Ascending aorta (tissue), 2 donors: ENCODE measurements at regions not wholly inside any gene's neighbourhood (a gene's known extent, or its start where the extent isn't known, plus 50 kb on each side); places are given as distances from the start of the nearest gene placed in this dataset.

Experiments used
- DNase-seq, 2 donors: peaks; one replicate each; pipeline ENCODE4 v3.0.0-alpha.2; 2019; ENCODE audit warnings: low spot score in 2 of 2
- H3K27ac ChIP-seq, 2 donors: fragments of 200-600 bp; sonication (generic); one replicate each; pipeline ENCODE4 v1.5.1; 2016 to 2017; ENCODE audit warnings: mild to moderate bottlenecking in 1 of 2
- H3K27me3 ChIP-seq: fragments of 200-600 bp; sonication (generic); one replicate; pipeline ENCODE4 v1.5.1; 2017
- H3K36me3 ChIP-seq, 2 donors: fragments of 200-600 bp; sonication (generic); one replicate each; pipeline ENCODE4 v1.5.1; 2016
- H3K4me1 ChIP-seq, 2 donors: fragments of 200-600 bp; sonication (generic); one replicate each; pipeline ENCODE4 v1.5.1; 2016 to 2017; ENCODE audit warnings: mild to moderate bottlenecking in 1 of 2
- H3K4me3 ChIP-seq, 2 donors: fragments of 200-600 bp; sonication (generic); one replicate each; pipeline ENCODE4 v1.5.1; 2016 to 2017; ENCODE audit warnings: mild to moderate bottlenecking in 1 of 2
- H3K9me3 ChIP-seq, 2 donors: fragments of 200-600 bp; sonication (generic); one replicate each; pipeline ENCODE4 v1.5.1; 2016
- CTCF ChIP-seq, 3 experiments: fragments of 200-600 bp in 2 of 3; fragments of 450-650 bp in 1 of 3; sonication (generic) in 2 of 3; IDR thresholded peaks; one replicate each; pipeline ENCODE4 v1.5.1; 2016 to 2019; ENCODE audit warnings: antibody characterized with exemption in 3 of 3, mild to moderate bottlenecking in 1 of 3, moderate library complexity in 1 of 3
- intact Hi-C: fragments of 100-400 bp; cut with DNase I; formaldehyde crosslinking; loops from one replicate; pipeline ENCODE4 v1.15.1; 2023

- no peaks in the 10 kb centered on the region for H3K4me1 ChIP-seq
- H3K4me3 ChIP-seq = no peak overlapping the region
- H3K36me3 ChIP-seq = no peaks in the 10 kb centered on the region
- no peaks in the 10 kb centered on the region for H3K27me3 ChIP-seq
- H3K9me3 ChIP-seq = no peaks in the 10 kb centered on the region
- TF ChIP-seq CTCF (IDR thresholded peaks at IDR 0.05) = no peak
- no peak for DNase-seq
- no peak overlapping the region for H3K27ac ChIP-seq
- intact Hi-C loops = no loop called here
These were observed 273.8 kb downstream of the MSX2 start for GRCh38 chr5:174998131-174998730.

- no peak overlapping the region for H3K27ac ChIP-seq
- no peak for DNase-seq
- H3K4me3 ChIP-seq = no peak overlapping the region
- no peaks in the 10 kb centered on the region for H3K27me3 ChIP-seq
- H3K9me3 ChIP-seq = no peaks in the 10 kb centered on the region
- no peaks in the 10 kb centered on the region for H3K36me3 ChIP-seq
- TF ChIP-seq CTCF (IDR thresholded peaks at IDR 0.05) = no peak
- no peaks in the 10 kb centered on the region for H3K4me1 ChIP-seq
- intact Hi-C loops = no loop called here
These were observed 273.3 kb downstream of the MSX2 start for GRCh38 chr5:174997688-174998087.

- no peaks in the 10 kb centered on the region for H3K36me3 ChIP-seq
- no peak overlapping the region for H3K4me3 ChIP-seq
- H3K27me3 ChIP-seq = no peaks in the 10 kb centered on the region
- intact Hi-C loops = no loop called here
- H3K4me1 ChIP-seq = no peaks in the 10 kb centered on the region
- H3K27ac ChIP-seq = no peak overlapping the region
- H3K9me3 ChIP-seq = no peaks in the 10 kb centered on the region
- no peak for TF ChIP-seq CTCF (IDR thresholded peaks at IDR 0.05)
- DNase-seq = no peak
These were observed 272.6 kb downstream of the MSX2 start for GRCh38 chr5:174996941-174997340.

DNA sequence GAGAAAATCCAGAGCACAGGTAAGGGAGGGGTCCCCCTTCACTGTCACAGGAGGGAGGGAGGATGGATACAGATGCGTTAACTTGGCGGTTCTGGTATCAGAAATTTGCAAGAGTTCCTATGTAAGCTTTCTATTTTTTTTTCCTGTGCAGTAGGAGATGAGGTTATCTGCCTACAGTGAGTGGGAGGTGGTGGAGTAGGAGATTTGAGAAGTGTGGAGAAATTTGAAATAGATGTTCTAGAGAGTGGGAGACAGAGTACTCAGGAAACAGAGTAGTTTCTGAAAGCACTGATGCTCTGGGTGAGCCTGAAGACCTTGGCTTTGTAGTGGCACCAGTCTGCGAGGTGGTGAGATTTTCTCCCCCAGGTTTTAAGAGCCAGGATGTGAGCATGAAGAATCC, 271.4 kb downstream of the MSX2 start:
- H3K27ac ChIP-seq = no peak overlapping the region
- no peak for TF ChIP-seq CTCF (IDR thresholded peaks at IDR 0.05)
- H3K4me1 ChIP-seq = no peaks in the 10 kb centered on the region
- no peak overlapping the region for H3K4me3 ChIP-seq
- no peaks in the 10 kb centered on the region for H3K36me3 ChIP-seq
- intact Hi-C loops = no loop called here
- no peak for DNase-seq
- H3K9me3 ChIP-seq = no peaks in the 10 kb centered on the region
- no peaks in the 10 kb centered on the region for H3K27me3 ChIP-seq

GRCh38 chr5:174991847-174992246, 267.5 kb downstream of the MSX2 start:
- no peak for DNase-seq
- intact Hi-C loops = no loop called here
- TF ChIP-seq CTCF (IDR thresholded peaks at IDR 0.05) = no peak
- H3K36me3 ChIP-seq = no peaks in the 10 kb centered on the region
- peak overlapping the region in 1 of 2 donors; percentile 45 for H3K4me3 ChIP-seq
- H3K27me3 ChIP-seq = no peaks in the 10 kb centered on the region
- peaks cover 9 to 20% of the 10 kb centered on the region in 2 donors for H3K4me1 ChIP-seq
- H3K9me3 ChIP-seq = no peaks in the 10 kb centered on the region
- H3K27ac ChIP-seq = peak overlapping the region; percentile 56 to 75

- peak overlapping the region; percentile 56 to 75 for H3K27ac ChIP-seq
- intact Hi-C loops = no loop called here
- H3K4me3 ChIP-seq = peak overlapping the region; percentile 17 to 45
- H3K27me3 ChIP-seq = no peaks in the 10 kb centered on the region
- peaks cover 11 to 23% of the 10 kb centered on the region in 2 donors for H3K4me1 ChIP-seq
- no peak for TF ChIP-seq CTCF (IDR thresholded peaks at IDR 0.05)
- no peaks in the 10 kb centered on the region for H3K9me3 ChIP-seq
- no peaks in the 10 kb centered on the region for H3K36me3 ChIP-seq
- DNase-seq = peak; percentile 33 to 85
These were observed 266.5 kb downstream of the MSX2 start for GRCh38 chr5:174990909-174991308.
